ENCODE measurements at regions not wholly inside any gene's neighbourhood (a gene's known extent, or its start where the extent isn't known, plus 50 kb on each side); places are given as distances from the start of the nearest gene placed in this dataset.

DNA sequence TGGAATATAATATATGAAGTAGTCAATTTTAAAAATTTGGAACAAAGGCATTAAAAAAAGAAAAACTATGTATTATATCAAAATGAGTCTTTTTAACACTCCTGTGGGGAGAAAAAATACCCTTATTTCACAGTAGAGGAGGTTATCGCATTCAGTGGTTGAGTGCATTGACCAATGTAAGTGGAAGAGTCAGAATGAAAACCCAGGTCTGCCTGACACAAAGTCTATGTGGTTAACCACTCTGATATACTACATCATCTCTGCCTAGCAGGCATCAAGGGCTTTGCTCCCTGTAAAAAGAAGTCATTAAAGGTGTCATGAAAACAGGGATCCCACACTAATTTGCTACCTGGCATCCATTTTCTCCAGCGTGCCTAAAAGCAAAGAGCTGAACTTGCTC is 417.2 kb upstream of the C9orf72 start:
- TF ChIP-seq CEBPB (IDR thresholded peaks at IDR 0.05; ENCODE audit: borderline replicate concordance in 1 of 2, low read depth in 2 of 2, low read length in 2 of 2) (no peak), REST (IDR thresholded peaks at IDR 0.05; ENCODE audit: low read depth, low read length) (no peak), POLR2A (IDR thresholded peaks at IDR 0.05; ENCODE audit: low read depth, low read length) (no peak)
- TF ChIP-seq, protein P1, sequence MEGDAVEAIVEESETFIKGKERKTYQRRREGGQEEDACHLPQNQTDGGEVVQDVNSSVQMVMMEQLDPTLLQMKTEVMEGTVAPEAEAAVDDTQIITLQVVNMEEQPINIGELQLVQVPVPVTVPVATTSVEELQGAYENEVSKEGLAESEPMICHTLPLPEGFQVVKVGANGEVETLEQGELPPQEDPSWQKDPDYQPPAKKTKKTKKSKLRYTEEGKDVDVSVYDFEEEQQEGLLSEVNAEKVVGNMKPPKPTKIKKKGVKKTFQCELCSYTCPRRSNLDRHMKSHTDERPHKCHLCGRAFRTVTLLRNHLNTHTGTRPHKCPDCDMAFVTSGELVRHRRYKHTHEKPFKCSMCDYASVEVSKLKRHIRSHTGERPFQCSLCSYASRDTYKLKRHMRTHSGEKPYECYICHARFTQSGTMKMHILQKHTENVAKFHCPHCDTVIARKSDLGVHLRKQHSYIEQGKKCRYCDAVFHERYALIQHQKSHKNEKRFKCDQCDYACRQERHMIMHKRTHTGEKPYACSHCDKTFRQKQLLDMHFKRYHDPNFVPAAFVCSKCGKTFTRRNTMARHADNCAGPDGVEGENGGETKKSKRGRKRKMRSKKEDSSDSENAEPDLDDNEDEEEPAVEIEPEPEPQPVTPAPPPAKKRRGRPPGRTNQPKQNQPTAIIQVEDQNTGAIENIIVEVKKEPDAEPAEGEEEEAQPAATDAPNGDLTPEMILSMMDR (IDR thresholded peaks at IDR 0.05 in 2 of 3, conservative IDR thresholded peaks at IDR 0.05 in 1 of 3; ENCODE audit: control insufficient read depth in 2 of 3, extremely low read depth in 1 of 3, insufficient read depth in 1 of 3, low read depth in 3 of 3, low read length in 3 of 3), result no peak
